Stimulated activated CD4-positive, alpha-beta T cell treated with anti-CD3 and anti-CD28 coated beads, Interleukin-4, amount 100 ng/mL, for 24 hours (primary cell): ENCODE measurements at regions not wholly inside any gene's neighbourhood (a gene's known extent, or its start where the extent isn't known, plus 50 kb on each side); places are given as distances from the start of the nearest gene placed in this dataset.
A peak's percentile ranks its signal among the peaks of the same experiment; 100 is the strongest.
"Not testable (repeated sequence)": the region's sequence is repeated elsewhere in the genome, so short reads cannot be mapped to it uniquely, and the experiment has no call there.

Source experiments
- DNase-seq: peaks from one replicate; pipeline ENCODE4 v3.0.0-alpha.2; 2020

DNA sequence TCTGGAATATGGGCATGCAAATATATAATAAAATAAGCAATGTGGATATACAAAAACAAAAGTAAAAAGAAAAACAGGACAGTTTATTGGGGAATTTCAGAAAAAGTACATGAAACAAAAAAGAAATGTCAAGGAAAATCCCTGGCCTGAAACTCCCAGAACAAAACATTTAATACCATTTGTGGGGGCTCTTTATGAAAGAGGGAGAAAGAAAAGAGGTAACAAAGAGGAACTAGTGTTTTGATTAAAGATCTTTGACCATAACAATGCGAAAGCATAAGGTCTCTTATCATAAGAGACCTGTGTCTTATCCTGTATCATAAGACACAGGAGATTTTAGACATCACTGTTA, 88.6 kb upstream of the ARID1B start:
- DNase-seq, result no peak

DNA sequence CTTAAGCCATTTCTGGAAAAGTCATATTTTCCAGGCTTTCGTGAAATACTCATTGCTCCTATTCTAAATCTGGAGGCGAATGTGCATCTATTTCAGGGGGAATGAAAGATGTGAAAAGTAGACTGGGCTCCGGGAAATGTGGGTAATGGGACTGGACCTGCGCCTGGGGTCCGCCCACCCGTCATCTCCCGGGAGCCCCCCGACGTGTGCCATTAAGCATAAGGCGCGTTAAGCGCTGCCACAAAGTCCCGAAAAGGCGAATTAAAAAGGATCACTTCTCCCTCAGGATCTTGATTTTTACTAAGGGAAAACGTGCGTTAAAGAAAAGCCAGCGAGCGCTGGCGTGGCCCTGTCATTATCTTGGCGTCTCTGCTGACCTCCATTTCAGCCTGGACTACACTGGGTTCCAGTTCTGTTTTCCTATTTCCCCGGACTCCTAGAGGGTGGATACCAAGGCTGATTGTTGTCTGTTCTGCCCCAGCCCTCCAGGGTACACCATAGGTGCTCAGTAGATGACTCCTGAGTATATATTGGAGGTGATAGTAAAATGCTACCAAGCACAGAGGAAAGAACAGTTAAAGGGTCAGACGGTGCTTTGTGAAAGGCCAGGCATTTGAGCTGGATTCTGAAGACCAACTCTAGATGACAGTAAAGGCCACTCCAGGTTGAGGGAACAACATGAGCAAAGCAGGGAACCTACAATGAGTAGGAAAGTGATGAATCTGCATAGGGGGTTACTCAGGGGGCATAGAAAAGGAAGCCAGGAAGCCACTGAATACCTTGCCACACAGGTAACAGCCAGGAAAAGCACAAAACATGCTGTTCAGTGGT, 89.2 kb upstream of the ARID1B start:
- no peak for DNase-seq

DNA sequence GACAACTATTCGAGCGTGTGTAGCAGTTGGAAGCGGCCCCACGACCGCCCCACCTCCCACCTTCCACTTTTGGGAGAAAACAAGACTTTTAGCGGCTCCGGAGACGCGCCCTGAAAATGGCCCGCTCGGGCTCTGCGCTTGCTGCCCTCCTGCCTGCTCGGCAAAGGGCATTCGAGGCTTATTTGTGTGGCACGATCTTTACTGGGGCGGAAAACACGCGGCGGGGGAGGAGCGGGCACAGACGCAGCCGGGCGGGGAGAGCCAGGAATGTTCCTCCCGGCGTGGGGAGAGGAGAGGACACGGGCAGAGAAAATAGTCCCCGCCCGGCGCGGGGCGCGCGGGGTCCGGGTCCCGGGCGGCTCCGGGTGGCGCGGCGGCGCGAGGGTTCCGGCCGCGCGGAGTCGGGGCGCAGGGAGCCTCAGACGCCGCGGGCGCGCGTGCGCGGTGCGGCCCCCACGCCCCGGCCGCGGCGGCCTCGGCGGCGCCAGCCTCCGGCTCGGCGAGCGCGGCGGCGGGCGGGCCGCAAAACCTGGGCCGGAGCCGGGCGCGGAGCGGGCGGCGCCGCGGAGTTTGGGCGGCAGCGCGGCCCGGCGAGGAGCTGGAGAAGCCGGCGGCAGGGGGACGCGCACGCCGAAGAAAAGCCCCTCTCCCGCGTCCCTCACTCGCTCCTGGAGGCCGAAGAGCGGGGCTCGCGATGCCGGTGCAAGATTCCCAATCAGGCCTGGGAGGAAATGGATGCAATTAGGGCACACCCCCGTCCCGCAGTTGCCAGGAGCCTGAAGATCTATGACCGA, 90.0 kb upstream of the ARID1B start:
- peak; percentile 78 for DNase-seq

DNA sequence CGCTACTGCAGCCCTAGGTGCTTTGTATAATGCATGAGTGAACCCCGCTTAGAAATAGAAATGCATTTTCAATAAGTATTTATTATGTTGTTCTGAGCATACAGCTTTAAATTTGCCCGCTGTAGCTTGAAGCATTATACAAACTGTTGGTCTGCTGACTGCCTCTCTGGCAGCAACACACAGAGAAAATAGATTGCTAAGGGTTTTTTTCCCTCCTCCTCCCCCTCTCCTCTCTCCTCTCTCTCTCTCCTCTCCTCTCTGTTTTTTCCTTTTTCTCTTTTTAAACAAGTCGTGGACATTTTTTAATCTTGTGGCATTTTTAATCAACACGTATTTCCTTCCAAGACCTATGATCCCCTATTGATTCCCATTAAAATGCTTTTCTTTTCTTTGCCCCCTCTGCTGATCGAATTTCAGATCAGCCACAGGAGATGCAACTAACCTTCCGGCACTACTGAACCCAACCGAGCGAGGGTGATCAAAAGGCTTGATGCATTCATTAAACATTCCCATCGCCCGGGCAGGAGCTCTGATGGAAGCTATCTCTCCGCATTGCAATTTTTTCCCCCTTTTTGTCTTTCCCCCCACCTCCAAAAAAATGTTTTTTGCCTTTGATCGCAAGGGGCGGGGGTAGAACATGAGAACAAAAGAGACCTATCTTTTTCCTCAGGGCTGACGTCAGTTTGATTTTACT, 90.7 kb upstream of the ARID1B start:
- no peak for DNase-seq

DNA sequence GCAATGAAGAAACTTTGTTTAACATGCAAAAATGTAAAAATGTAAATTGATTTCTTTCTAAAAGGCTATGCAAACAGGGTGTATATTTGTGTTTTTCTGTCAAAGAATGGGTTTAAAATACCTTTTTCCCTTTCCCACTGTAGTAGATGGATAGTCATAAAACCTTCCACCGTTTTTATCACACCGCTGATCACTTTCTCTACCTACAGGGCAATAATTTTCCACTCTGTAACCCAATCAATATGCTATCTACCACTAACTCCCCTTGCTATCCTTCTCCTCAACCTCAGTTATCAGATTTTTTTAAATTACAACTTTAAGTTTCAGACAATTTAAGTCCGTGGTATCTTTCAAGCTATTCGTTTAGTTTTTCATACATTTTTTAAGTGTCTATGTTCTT, 91.4 kb upstream of the ARID1B start:
- DNase-seq, result no peak

DNA sequence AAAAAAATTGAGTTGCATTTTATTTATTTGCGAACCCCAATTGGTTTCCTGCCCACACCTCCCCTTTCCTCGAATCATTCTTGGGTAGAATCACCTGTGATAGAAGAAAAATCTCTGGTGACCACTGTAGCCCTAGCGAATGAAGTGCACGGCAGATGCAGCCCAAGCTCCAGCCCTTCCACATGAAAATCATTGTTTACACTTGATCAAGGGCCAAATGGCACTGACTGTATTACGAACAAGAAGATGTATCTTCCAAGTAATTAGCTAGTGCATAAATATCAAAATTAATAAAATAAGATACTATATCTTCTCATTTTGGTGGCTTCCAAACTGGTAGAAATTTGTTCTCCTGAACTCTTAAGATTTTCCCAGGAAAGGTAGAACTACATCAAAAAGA, 93.4 kb upstream of the ARID1B start:
- no peak for DNase-seq

DNA sequence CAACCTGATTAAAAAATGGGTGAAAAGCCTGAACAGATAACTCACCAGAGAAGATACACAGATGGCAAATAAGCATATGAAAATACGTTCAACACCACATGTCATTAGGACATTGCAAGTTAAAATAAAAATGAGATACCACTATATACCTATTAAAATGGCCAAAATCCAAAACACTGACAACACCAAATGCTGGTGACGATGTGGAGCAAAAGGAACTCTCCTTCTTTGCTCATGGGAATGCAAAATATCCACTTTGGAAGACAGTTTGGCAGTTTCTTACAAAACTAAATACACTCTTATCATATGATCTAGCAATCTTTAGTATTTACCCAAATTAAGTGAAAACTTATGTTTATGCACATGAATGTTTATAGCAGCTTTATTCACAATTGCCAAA, 100.5 kb upstream of the ARID1B start:
- no peak for DNase-seq

DNA sequence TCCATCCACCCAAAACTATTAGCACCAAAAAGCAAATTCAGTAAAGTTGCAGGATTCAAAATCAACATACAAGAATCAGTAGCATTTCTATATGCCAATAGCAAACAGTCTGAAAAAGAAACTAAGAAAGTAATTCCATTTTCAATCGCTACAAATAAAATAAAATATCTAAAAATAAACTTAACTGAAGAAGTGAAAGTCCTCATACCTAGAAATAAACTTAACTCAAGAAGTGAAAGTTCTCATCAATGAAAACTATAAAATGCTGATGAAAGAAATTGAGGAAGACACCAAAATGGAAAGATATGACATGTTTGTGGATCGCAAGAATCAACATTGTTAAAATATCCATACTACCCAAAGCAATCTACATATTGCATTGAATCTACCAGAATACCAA, 103.0 kb upstream of the ARID1B start:
- no peak for DNase-seq

DNA sequence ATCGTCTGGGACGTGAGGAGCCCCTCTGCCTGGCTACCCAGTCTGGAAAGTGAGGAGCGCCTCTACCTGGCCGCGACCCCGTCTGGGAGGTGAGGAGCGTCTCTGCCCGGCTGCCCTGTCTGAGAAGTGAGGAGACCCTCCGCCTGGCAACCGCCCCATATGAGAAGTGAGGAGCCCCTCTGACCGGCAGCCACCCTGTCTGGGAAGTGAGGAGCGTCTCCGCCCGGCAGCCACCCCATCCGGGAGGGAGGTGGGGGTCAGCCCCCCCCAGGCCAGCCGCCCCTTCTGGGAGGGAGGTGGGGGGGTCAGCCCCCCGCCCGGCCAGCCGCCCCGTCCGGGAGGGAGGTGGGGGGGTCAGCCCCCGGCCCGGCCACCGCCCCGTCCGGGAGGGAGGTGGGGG, 107.1 kb upstream of the ARID1B start:
- DNase-seq, result not testable (repeated sequence)

DNA sequence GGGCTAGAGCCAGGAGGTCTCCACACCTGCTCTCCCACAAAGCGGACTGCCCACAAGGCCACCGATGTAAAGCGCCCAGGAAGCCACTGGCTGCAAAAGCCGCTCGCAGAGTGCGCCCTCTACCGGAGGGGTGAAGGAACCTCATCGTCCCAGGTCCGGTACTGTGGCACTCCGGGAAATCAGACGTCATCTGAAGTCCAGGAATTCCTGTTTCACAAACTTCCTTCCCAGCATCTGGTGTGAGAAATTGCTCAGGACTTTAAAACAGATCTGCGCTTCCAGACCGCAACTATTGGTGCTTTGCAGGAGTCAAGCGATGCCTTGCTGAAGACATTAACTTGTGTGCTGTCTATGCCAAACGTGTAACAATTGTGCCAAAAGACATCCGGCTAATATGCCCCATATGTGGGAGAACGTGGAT, 115.1 kb upstream of the ARID1B start:
- DNase-seq, result no peak

DNA sequence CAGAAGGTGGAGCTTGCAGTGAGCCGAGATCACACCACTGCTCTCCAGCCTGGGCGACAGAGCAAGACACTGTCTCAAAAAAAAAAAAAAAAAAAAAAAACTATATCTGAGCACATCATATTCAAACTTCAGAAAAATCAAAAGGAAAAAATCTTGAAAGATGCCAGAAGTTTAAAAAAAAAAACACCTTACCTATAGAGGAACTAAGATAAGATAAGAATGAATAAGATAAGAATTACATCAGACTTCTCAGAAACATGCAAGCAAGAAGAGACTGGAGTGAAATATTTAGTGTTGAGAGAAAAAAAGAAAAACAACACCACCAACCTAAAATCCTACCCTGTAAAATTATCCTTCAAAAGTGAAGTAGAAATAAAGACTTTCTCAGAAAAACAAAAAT, 116.8 kb upstream of the ARID1B start:
- DNase-seq, result no peak

DNA sequence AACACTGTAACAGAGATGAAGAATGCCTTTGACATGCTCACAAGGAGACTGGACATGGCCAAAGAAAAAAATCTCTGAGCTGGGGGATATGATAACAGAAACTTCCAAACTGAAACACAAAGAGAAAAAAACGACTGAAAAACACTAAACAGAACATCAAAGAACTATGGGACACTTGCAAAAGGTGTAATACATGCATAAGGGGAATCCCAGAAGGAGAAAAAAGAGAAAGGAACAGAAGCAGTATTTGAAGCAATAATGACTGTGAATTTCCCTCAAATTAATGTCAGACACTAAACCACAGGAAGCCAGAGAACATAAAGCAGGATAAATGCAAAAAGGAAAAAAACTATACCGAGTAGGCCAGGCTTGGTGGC, 117.4 kb upstream of the ARID1B start:
- DNase-seq, result no peak

DNA sequence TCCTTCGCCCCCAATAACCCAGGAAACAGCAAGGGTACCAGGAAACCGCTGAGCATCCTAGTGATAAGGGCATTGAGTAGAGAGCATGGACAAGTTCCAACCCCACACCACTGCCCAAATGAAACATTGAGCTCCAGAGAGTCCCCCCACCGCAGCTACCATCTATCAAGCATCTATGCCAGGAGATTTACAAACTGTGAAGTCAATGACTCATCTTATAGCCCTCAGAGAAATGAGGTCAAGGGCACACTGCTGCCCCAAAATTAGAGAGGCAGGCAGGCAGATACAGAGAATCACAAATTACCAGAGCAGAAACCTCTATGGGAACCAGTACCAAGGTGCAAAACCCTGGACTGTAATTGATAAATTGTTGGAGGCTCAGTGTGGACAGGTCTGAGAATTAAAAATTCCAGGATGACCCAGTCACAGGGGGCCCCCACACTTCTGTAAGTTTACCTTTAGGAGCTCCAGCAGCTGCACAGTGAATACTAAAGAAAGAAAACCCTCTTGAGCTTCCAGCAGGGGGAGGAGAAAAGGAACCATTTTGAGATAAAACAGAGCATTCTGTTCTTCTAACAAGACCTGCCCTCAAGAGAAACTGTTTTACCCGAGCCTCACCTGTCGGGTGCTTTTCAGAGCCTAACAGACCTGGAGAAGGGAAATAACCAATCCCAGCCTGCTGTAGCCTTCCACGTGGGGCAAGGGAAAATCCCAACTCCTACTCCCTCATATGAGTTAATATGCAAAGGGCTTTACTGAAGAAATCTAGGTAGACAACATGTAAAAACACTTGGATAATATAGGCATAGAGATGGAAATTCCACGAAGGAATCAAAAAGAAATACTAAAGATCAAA, 118.0 kb upstream of the ARID1B start:
- no peak for DNase-seq

DNA sequence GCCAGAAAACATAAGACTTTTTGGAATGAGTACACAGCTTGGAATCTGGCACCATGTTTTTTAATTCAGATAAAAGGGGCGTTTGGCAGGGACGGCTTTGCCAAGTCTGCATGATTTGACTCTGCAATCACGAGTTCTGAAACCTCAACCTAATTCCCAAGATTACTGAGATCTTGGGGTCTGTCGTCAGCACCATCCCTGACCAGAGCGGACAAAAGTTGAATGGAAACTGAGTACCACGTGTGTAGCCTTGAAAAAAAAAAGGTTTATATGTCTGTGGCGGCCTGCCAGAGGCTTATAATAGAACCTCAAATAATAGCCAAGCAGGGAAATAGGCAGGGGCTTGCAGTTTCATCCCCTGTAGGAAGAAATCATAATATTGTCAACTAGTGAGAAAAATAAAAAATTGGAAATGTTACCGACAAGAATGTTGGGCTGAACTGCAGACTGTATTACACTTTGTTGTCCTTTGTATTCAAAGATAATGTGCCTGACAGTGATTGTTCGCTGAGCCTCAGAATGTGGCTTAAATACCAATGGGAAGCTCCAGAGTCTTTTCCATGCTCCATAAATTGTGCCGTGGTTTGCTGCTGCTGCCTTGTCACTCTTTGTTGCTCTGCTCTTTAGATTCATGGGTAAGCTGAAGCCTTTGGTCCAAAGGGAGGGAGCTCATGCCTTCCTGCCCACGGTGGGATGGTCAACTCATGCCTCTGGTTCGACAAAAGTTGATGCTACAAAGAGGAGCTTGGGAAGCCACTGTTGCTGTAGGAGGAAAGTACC, 118.8 kb upstream of the ARID1B start:
- DNase-seq, result no peak

DNA sequence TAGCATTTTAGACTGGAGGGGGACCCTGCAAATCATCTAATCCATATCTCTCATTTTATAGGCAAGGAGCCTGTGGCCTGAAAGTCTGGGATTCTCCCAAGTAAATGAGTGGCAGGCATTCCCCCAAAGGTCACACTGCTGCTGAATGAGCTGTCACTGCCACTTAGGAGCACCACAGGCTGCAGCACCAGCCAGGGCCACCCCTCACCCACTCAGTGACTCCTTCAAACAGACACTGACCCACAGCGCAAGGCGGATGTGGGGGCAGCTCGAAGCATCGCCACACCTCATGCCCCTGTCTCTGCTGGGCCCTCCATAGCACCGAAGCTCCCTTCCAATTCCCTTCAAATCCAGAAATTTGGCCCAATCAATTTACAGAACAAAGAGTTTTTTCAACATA, 119.9 kb upstream of the ARID1B start:
- no peak for DNase-seq

DNA sequence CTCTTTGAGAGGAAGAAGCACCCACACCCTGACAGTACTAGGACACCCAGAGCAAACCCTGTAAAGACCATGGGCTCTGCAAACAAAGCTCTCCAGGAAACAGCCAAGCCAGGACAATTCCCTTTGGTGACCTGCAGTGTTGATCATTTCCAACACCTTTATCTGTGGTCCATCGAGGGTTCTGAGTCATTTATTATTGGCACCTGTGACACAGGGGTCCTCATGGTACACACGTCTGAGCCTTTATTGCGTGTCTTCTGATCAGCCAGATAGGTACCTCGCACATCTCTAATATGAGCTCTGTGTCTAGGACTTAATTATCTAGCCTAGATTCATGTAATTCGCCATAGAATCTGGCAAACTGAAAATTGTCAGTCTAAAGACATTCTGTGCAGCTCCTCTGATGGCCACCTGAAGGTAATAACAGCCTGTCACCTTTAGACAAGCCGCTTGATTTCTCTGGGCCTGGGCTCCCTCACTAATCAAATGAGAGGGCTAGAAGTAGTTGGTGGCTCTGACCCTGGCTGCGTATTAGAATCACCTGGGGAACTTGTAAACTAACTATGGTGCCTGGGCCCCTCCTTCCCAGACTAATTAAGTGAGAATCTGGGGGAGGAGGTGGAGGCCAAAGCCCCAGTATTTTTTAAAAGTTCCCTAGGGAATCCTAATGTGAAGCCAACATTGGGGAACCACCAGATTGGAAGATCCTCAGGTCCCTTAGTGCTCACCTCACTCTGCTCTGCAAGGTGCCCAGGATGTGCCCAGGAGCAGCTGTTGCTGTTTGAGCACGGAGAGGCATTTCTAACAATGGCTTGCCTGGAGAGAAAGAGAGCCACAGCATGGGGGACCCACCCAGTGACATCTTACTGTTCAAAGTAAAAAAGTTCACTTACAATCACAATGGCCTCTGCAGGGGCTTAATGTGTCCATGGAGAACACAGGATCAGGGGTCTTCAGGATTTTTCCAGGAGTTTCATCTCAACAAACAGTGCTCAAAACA, 122.0 kb upstream of the ARID1B start:
- DNase-seq, result no peak

DNA sequence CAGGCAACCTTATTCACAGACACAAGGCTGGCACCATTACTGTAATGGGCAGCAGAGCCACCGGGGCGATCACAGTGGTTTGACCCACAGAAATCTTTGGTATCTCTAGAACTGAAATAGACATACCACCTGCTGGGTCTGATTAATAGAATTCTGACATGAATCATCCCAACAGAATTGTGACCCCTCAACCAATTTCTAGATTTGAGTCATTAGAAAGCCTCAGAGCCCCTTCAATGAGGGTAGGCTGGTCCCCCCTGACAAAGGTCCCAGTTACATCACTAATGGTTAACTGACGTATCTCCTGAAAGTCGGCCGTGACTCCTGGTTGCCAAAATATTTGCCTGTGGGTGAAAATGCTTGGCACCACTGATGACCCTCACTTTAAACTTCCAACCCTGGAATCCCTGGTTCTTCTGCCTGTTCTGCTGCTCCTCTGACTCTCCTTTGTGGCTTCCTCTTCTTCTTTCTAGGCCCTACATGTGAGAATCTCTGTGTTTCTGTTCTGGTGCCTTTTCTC, 124.9 kb upstream of the ARID1B start:
- DNase-seq, result no peak

DNA sequence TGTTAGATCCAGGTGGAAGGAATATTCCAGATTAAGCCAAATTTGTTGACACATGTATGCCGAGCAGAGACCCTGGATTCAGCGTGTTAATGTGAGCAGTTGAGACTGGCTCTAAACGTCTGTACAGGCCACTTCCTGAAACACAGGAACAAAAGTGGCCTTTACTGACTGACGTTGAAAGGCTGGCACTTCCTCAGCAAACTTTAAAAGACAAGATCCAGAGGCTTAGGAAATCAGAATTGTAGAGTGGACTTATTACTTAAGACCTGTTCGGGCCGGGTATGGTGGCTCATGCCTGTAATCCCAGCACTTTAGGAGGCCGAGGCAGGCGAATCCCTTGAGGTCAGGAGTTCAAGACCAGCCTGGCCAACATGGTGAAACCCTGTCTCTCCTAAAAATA, 125.7 kb upstream of the ARID1B start:
- no peak for DNase-seq

DNA sequence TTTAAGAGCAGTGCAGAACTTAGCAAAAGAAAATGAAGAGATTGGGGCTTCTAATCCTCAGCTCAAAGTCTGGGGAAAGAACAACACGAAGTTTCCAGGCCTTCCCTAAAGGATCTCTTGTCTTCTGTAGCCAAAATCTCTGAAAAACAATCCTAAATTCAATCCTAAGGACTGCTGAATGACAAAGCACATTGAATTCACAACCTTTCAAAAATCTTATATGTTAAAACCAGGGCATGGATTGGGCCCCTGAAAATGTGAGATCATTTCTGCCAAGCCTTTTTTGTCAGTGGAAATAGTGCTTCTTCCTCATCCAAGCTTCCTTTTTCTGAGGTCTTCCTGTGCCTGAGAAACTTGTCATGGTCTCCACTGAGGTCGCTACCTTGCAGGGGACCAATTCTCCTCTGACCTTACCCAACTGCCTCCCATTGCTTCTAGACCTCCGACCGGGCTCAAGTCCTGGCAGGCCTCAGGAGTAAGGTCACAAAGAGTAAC, 126.2 kb upstream of the ARID1B start:
- no peak for DNase-seq

DNA sequence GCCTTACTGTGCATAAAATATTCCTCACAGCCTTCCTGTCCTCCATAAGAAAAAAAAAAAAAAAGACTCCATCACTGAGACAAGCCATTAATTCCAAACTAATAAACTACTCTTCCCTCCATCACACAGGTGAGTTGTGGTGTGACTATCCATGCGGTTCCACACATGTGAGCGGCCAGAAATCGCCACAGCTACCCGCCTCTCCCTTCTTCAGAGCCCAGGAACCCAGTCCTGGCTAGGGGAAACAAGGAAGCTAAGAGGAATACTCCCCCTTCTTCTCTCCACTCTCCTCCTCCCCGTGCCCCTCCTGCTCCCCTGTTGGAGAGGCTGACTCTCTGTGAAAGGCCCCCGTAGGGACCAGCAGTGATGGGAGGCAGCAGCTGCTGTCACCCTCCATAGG, 128.6 kb upstream of the ARID1B start:
- DNase-seq, result no peak
